IMR-90 (cell line): ENCODE measurements at regions not wholly inside any gene's neighbourhood (a gene's known extent, or its start where the extent isn't known, plus 50 kb on each side); places are given as distances from the start of the nearest gene placed in this dataset.

Source experiments
- ATAC-seq: fragments of 200-7000 bp; cut with Tn5 transposase; 2 replicates; pipeline ENCODE4 v1.9.1; 2020; ENCODE audit warnings: low read depth, mild to moderate bottlenecking, moderate library complexity
- BruUV-seq: library from RNA; stranded (reverse); fragments of 400-500 nt; replicated peaks from 2 replicates; lab custom pipeline; 2021; lab: Mats Ljungman, UMichigan
- CTCF ChIA-PET: fragments of 300-600 bp; formaldehyde crosslinking; extraction: SDS; loops from one replicate; lab custom pipeline; 2021; ENCODE audit warnings: antibody characterized with exemption; lab: Yijun Ruan, JAX
- POLR2A ChIA-PET: fragments of 300-600 bp; sonication (Branson Sonifier 250); formaldehyde crosslinking; loops from one replicate; lab custom pipeline; 2022; ENCODE audit warnings: antibody characterized with exemption; ENCODE audit not compliant: unreplicated experiment; lab: Charles Lee
- DNase-seq: peaks from one replicate; pipeline ENCODE4 v3.0.0; 2013
- H2AFZ ChIP-seq: replicated peaks from 2 replicates; pipeline ENCODE3; 2013; ENCODE audit warnings: low read length, mild to moderate bottlenecking; ENCODE audit not compliant: poor library complexity
- H2AK5ac ChIP-seq: 2 replicates; pipeline ENCODE4 v1.6.1; 2013; ENCODE audit warnings: low read depth, low read length, inconsistent platforms
- H2AK9ac ChIP-seq: replicated peaks from 2 replicates; pipeline ENCODE3; 2013; ENCODE audit warnings: mild to moderate bottlenecking, low read depth, low read length, moderate library complexity; ENCODE audit not compliant: poor library complexity
- H2BK120ac ChIP-seq: 2 replicates; pipeline ENCODE4 v1.6.1; 2013; ENCODE audit warnings: low read depth, low read length, inconsistent platforms
- H2BK15ac ChIP-seq: 3 replicates; pipeline ENCODE4 v1.6.1; 2013; ENCODE audit warnings: low read depth, low read length, inconsistent platforms
- H2BK20ac ChIP-seq: 2 replicates; pipeline ENCODE4 v1.6.1; 2013; ENCODE audit warnings: low read depth, mild to moderate bottlenecking, inconsistent platforms, low read length, moderate library complexity
- H2BK5ac ChIP-seq: 2 replicates; pipeline ENCODE4 v1.6.1; 2013; ENCODE audit warnings: mild to moderate bottlenecking, low read depth, low read length, inconsistent platforms; ENCODE audit not compliant: poor library complexity, severe bottlenecking
- H3K14ac ChIP-seq: replicated peaks from 2 replicates; pipeline ENCODE4 v1.6.1; 2013; ENCODE audit warnings: low read depth, low read length, inconsistent platforms
- H3K18ac ChIP-seq: 2 replicates; pipeline ENCODE4 v1.6.1; 2013; ENCODE audit warnings: low read depth, low read length, control low read depth
- H3K23ac ChIP-seq: 2 replicates; pipeline ENCODE4 v1.6.1; 2013; ENCODE audit warnings: low read depth, low read length, inconsistent platforms
- H3K27ac ChIP-seq: 2 replicates; pipeline ENCODE4 v1.5.1; 2013; ENCODE audit warnings: mild to moderate bottlenecking, control low read depth, low read length; ENCODE audit not compliant: insufficient read depth
- H3K27me3 ChIP-seq: 2 replicates; pipeline ENCODE4 v1.6.1; 2013; ENCODE audit warnings: low read length; ENCODE audit not compliant: control insufficient read depth, insufficient read depth
- H3K36me3 ChIP-seq: 2 replicates; pipeline ENCODE4 v1.6.1; 2013; ENCODE audit warnings: low read length, mixed read lengths; ENCODE audit not compliant: control insufficient read depth, insufficient read depth
- H3K4ac ChIP-seq: 2 replicates; pipeline ENCODE4 v1.6.1; 2013; ENCODE audit warnings: low read depth, low read length, inconsistent platforms
- H3K4me1 ChIP-seq: 2 replicates; pipeline ENCODE4 v1.6.1; 2013; ENCODE audit warnings: low read length, mixed read lengths; ENCODE audit not compliant: control insufficient read depth, insufficient read depth
- H3K4me2 ChIP-seq: 2 replicates; pipeline ENCODE4 v1.6.1; 2013; ENCODE audit warnings: low read depth, mild to moderate bottlenecking, control low read depth, low read length, moderate library complexity
- H3K4me3 ChIP-seq: 2 replicates; pipeline ENCODE4 v1.5.1; 2013; ENCODE audit warnings: low read depth, mild to moderate bottlenecking, control low read depth, low read length, moderate library complexity; ENCODE audit not compliant: insufficient read depth
- H3K56ac ChIP-seq: 2 replicates; pipeline ENCODE4 v1.6.1; 2013; ENCODE audit warnings: low read length, inconsistent platforms; ENCODE audit not compliant: insufficient read depth; ENCODE audit errors: extremely low read depth
- H3K79me1 ChIP-seq, 2 experiments: 2 replicates each; pipeline ENCODE4 v1.6.1; 2013; ENCODE audit warnings: low read length in 2 of 2, inconsistent platforms in 1 of 2, low read depth in 1 of 2
- H3K9ac ChIP-seq: 2 replicates; pipeline ENCODE4 v1.6.1; 2013; ENCODE audit warnings: low read depth, low read length, control low read depth
- H3K9me1 ChIP-seq: 2 replicates; pipeline ENCODE4 v1.6.1; 2013; ENCODE audit warnings: low read length, inconsistent platforms; ENCODE audit not compliant: insufficient read depth
- H3K9me3 ChIP-seq: 2 replicates; pipeline ENCODE4 v1.6.1; 2013; ENCODE audit warnings: low read length; ENCODE audit not compliant: control insufficient read depth, insufficient read depth
- H4K20me1 ChIP-seq: 2 replicates; pipeline ENCODE4 v1.6.1; 2013; ENCODE audit warnings: low read length, inconsistent platforms; ENCODE audit not compliant: insufficient read depth
- H4K5ac ChIP-seq: 2 replicates; pipeline ENCODE4 v1.6.1; 2013; ENCODE audit warnings: mild to moderate bottlenecking, low read depth, low read length, control low read depth
- H4K8ac ChIP-seq, 2 experiments: 2 replicates each; pipeline ENCODE4 v1.6.1; 2013; ENCODE audit warnings: low read depth in 2 of 2, low read length in 2 of 2, control low read depth in 1 of 2, inconsistent platforms in 1 of 2
- H4K91ac ChIP-seq: 2 replicates; pipeline ENCODE4 v1.6.1; 2013; ENCODE audit warnings: low read depth, low read length, inconsistent platforms; ENCODE audit not compliant: insufficient read depth
- CEBPB ChIP-seq: IDR thresholded peaks from 2 replicates; pipeline ENCODE4 v1.6.1; 2012; ENCODE audit warnings: low read depth, low read length, improper control_type of control experiment
- CHD1 ChIP-seq: IDR thresholded peaks from 2 replicates; pipeline ENCODE4 v1.6.1; 2012; ENCODE audit warnings: low read depth, low read length, improper control_type of control experiment
- FOS ChIP-seq: fragments of 150-350 bp; IDR thresholded peaks from 2 replicates; pipeline ENCODE4 v1.6.1; 2016; ENCODE audit warnings: low read depth, low read length
- NFE2L2 ChIP-seq: fragments of 150-350 bp; IDR thresholded peaks from 2 replicates; pipeline ENCODE4 v1.6.1; 2016; ENCODE audit warnings: low read depth, mild to moderate bottlenecking, low read length
- POLR2A ChIP-seq: IDR thresholded peaks from 2 replicates; pipeline ENCODE4 v1.6.1; 2012; ENCODE audit warnings: mild to moderate bottlenecking, low read depth, low read length
- RAD21 ChIP-seq: IDR thresholded peaks from 2 replicates; pipeline ENCODE4 v1.6.1; 2012; ENCODE audit warnings: low read length, improper control_type of control experiment
- RCOR1 ChIP-seq: IDR thresholded peaks from 2 replicates; pipeline ENCODE4 v1.6.1; 2012; ENCODE audit warnings: mild to moderate bottlenecking, low read length, improper control_type of control experiment; ENCODE audit not compliant: insufficient replicate concordance
- RFX5 ChIP-seq: IDR thresholded peaks from 2 replicates; pipeline ENCODE4 v1.8.0; 2012; ENCODE audit warnings: low read depth, mild to moderate bottlenecking, low read length, moderate library complexity
- WGBS, 2 experiments: methylation state at CpG; one replicate each; pipeline versions ENCODE4 v1.1.5 to v1.1.7; 2013; ENCODE audit warnings: missing lambda C conversion rate in 2 of 2; ENCODE audit not compliant: insufficient read length in 1 of 2; ENCODE audit errors: extremely low coverage in 2 of 2; 5-methylcytosine and 5-hydroxymethylcytosine counted together
- dilution Hi-C: fragments of 300-500 bp; cut with HindIII; formaldehyde crosslinking; loops from one replicate; pipeline ENCODE4 v1.14.3; 2018; ENCODE audit warnings: low sequenced_read_pairs; ENCODE audit not compliant: unreplicated experiment
- in situ Hi-C: fragments of 300-500 bp; cut with MboI; formaldehyde crosslinking; loops from 3 replicates; pipeline ENCODE4 v1.14.3; 2019; ENCODE audit warnings: low sequenced_read_pairs, inconsistent platforms, mixed read lengths
- intact Hi-C: fragments of 100-400 bp; cut with micrococcal nuclease; formaldehyde crosslinking; loops from 2 replicates; pipeline ENCODE4 v1.10.0; 2022
- TF ChIP-seq, protein P1 (sequence below): fragments of 150-350 bp; IDR thresholded peaks from 2 replicates; pipeline ENCODE4 v1.6.1; 2016; ENCODE audit warnings: low read depth, mild to moderate bottlenecking, low read length, moderate library complexity, borderline replicate concordance
- TF ChIP-seq, protein P2 (sequence below): fragments of 150-350 bp; IDR thresholded peaks from 2 replicates; pipeline ENCODE4 v1.6.1; 2017; ENCODE audit warnings: mild to moderate bottlenecking, antibody characterized with exemption, low read length, low read depth

DNA sequence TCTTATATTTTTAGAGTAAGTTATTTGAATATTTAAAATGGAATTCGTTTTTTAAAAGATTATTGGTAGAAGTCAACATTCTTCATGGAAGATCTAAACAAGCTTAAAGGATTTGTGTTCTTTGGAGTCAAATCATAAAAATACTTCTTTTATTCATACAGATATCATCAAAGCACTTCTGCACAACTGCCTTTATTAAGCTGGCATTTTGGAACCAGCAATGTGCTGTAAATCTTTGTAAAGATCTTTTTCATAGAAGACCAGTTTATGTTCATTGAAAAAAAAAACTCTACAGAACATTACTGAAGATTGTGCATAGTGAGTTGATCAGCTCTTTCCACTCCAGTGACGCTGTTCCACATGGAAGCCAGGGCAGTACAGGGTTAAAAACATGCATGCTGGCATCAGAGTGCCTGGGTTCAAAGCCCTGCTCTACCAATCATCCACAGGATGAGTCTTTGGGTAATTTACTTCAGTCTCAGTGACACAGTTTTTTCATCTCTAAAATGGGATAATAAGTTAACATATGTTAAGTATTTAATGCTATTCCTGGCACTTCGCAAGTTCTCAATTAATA lies 109.6 kb upstream of the SLC38A4 start (continued):
- TF ChIP-seq RAD21 = no peak

DNA sequence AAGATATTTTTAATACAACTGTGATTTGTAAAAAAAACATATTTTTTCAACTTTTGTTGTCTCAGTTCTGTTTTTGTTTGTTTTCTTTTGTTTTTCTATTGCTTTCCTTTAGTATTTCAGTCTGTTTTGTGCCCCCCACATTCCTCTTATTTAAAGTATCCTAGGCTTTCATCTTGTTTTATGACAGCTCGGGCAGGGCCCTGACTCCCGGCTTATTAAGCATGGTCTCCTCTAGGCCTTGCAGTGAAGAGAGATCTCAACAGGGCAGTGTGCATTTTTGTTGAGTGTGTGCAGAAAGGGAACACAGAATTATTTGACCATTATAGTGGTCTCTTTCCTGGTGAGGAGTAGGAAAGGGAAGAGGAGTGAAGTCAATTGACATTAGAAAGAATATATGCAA lies 110.2 kb upstream of the SLC38A4 start:
- Histone ChIP-seq H2BK20ac (no peak overlapping the region), H3K23ac (no peak overlapping the region), H2AK9ac (no peak overlapping the region), H2AFZ (no peak overlapping the region), H3K18ac (no peak overlapping the region), H3K27me3 (no peaks in the 10 kb centered on the region), H3K14ac (no peak overlapping the region), H4K20me1 (no peaks in the 10 kb centered on the region), H3K36me3 (no peaks in the 10 kb centered on the region), H4K91ac (no peak overlapping the region), H4K8ac (no peak overlapping the region; a peak in 1 of 4 replicates), H3K56ac (no peak overlapping the region), H3K4me3 (no peak overlapping the region), H2AK5ac (no peak overlapping the region), H3K9ac (no peak overlapping the region), H3K9me1 (no peaks in the 10 kb centered on the region), H3K4me2 (no peak overlapping the region), H2BK15ac (peak overlapping the region; percentile 36; the same call in 1 of the 3 replicates), H2BK120ac (no peak overlapping the region), H4K5ac (no peak overlapping the region), H3K4ac (peak overlapping the region; percentile 40; the same call in 1 of the 2 replicates), H2BK5ac (no peak overlapping the region), H3K4me1 (peaks cover 2% of the 10 kb centered on the region; the same call in 1 of the 2 replicates), H3K9me3 (no peaks in the 10 kb centered on the region), H3K27ac (no peak overlapping the region), H3K79me1 (no peaks in the 10 kb centered on the region)
- CTCF ChIA-PET = interaction anchor here (0.8 to 2.6 kb wide), 3 partner anchors 48 to 864 kb away, joined by 3 to 11 read pairs (median 7); no protein-coding TSS in a partner anchor
- DNase-seq (no peak), ATAC-seq (no peak)
- in situ Hi-C loops (loop anchor here (25.0 kb wide), 1 partner anchor 249 kb away; no protein-coding TSS in a partner anchor), intact Hi-C loops (loop anchor here (10.0 kb wide), 3 partner anchors 441 to 811 kb away; partner anchors contain the start of gene SLC38A1), dilution Hi-C loops (no loop called here)
- TF ChIP-seq RFX5 (no peak), POLR2A (no peak), CEBPB (no peak), FOS (no peak), RCOR1 (no peak), NFE2L2 (no peak), CHD1 (no peak)
- TF ChIP-seq, protein P1, sequence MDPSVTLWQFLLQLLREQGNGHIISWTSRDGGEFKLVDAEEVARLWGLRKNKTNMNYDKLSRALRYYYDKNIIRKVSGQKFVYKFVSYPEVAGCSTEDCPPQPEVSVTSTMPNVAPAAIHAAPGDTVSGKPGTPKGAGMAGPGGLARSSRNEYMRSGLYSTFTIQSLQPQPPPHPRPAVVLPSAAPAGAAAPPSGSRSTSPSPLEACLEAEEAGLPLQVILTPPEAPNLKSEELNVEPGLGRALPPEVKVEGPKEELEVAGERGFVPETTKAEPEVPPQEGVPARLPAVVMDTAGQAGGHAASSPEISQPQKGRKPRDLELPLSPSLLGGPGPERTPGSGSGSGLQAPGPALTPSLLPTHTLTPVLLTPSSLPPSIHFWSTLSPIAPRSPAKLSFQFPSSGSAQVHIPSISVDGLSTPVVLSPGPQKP = no peak
- TF ChIP-seq, protein P2, sequence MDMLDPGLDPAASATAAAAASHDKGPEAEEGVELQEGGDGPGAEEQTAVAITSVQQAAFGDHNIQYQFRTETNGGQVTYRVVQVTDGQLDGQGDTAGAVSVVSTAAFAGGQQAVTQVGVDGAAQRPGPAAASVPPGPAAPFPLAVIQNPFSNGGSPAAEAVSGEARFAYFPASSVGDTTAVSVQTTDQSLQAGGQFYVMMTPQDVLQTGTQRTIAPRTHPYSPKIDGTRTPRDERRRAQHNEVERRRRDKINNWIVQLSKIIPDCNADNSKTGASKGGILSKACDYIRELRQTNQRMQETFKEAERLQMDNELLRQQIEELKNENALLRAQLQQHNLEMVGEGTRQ = no peak
- no CpG with 5 or more reads among the region's 2 CpGs for WGBS, 2 experiments
- POLR2A ChIA-PET = no interaction called here
- no TSS peak for BruUV-seq
